Activated naive CD4-positive, alpha-beta T cell treated with anti-CD3 and anti-CD28 coated beads, Interleukin-2, amount 50 U/mL, for 24 hours (primary cell): ENCODE measurements at regions not wholly inside any gene's neighbourhood (a gene's known extent, or its start where the extent isn't known, plus 50 kb on each side); places are given as distances from the start of the nearest gene placed in this dataset.
"Not testable (repeated sequence)": the region's sequence is repeated elsewhere in the genome, so short reads cannot be mapped to it uniquely, and the experiment has no call there.

ENCODE experiments used
- H3K27ac Mint-ChIP-seq: one replicate; pipeline ENCODE4 v1.8.0; 2021; ENCODE audit warnings: mild to moderate bottlenecking, mixed read lengths
- H3K27me3 Mint-ChIP-seq: one replicate; pipeline ENCODE4 v1.8.0; 2021; ENCODE audit warnings: mixed read lengths
- H3K36me3 Mint-ChIP-seq: one replicate; pipeline ENCODE4 v1.8.0; 2021; ENCODE audit warnings: mixed read lengths
- H3K4me1 Mint-ChIP-seq: one replicate; pipeline ENCODE4 v1.8.0; 2021; ENCODE audit warnings: mixed read lengths
- H3K4me3 Mint-ChIP-seq: one replicate; pipeline ENCODE4 v1.8.0; 2021; ENCODE audit warnings: mild to moderate bottlenecking, mixed read lengths
- H3K9me3 Mint-ChIP-seq: one replicate; pipeline ENCODE4 v1.8.0; 2021; ENCODE audit warnings: mixed read lengths

DNA sequence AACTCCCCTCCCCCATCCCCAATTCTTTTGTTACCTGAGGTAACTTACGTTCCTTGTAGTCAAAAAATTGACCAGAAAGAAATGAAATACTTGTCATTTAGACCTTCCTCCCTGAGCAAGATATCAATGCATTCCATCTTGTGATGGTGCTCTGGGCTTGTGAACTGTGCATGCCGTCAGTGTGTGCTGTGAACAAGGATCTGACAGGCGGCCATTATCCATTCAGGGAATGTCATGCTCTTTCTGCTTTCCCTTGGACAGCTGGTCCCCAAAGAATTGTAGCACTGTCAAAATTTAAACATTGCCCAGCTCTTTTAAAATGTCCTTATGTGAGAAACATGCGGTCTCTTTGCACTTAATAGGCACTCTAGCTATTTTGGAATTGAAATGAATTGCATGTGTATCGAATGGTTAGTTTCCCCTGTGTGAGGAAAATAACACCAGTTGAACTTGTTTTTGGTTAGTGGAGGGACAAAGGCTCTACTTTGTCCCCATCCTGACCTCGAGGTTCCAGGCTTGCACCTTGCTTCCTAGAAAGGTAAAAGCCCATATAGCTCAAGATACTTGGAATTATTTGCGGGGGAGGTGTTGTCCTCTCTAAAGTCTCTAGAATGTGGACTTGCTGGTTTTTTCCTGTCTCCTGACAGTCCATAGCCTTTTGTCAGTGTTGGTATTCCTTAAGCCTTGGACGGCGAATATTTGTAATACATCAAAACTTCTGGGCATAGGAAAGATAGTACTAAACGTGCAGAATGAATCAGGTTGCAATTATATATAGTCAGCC lies 350.9 kb downstream of the NUP35 start:
- Mint-ChIP-seq H3K9me3 (peaks cover 4% of the 10 kb centered on the region), H3K4me3 (no peak overlapping the region), H3K36me3 (peaks cover 4% of the 10 kb centered on the region), H3K27ac (no peak overlapping the region), H3K4me1 (no peaks in the 10 kb centered on the region), H3K27me3 (no peaks in the 10 kb centered on the region)

DNA sequence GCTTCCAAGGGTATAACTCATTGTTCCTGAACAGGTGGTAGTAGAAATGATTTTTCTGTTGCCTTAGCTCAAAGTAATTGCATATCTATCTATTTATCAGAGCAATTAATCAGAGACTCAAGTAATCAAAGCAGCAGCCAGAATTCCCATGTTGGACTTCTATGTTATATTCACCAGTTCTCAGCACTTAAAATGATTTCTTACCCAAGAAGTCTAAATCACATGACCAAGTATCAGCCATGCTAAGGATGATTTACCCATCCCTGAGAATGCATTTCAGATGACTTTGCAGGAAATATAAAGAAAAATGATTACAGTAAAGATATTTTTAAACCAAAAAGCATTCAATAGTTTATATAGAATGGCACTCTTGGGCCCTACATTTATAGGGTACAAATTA lies 352.2 kb downstream of the NUP35 start:
- Mint-ChIP-seq H3K4me3 (no peak overlapping the region), H3K4me1 (no peaks in the 10 kb centered on the region), H3K27me3 (no peaks in the 10 kb centered on the region), H3K27ac (no peak overlapping the region), H3K9me3 (no peaks in the 10 kb centered on the region), H3K36me3 (no peaks in the 10 kb centered on the region)

DNA sequence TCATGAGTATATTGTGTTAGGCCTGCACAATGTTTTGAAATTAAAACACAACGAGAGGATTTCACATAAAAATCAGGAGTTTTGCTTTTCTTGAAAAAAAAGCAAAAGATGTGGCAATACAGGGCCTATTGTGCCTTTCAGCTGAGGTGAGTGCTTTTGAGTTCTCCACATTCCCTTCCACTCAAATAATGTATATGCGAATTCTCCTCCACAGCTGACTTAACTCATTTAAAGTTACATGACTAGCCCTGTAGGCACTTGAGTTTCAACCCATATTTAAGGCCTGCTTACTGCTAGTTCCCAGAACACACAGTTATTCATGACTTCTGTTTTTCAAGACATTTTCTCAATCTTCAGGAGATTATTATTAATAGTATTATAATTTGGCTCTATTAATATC lies 353.1 kb downstream of the NUP35 start:
- no peaks in the 10 kb centered on the region for H3K4me1 Mint-ChIP-seq
- H3K9me3 Mint-ChIP-seq = no peaks in the 10 kb centered on the region
- H3K27ac Mint-ChIP-seq = no peak overlapping the region
- H3K36me3 Mint-ChIP-seq = no peaks in the 10 kb centered on the region
- no peak overlapping the region for H3K4me3 Mint-ChIP-seq
- no peaks in the 10 kb centered on the region for H3K27me3 Mint-ChIP-seq

DNA sequence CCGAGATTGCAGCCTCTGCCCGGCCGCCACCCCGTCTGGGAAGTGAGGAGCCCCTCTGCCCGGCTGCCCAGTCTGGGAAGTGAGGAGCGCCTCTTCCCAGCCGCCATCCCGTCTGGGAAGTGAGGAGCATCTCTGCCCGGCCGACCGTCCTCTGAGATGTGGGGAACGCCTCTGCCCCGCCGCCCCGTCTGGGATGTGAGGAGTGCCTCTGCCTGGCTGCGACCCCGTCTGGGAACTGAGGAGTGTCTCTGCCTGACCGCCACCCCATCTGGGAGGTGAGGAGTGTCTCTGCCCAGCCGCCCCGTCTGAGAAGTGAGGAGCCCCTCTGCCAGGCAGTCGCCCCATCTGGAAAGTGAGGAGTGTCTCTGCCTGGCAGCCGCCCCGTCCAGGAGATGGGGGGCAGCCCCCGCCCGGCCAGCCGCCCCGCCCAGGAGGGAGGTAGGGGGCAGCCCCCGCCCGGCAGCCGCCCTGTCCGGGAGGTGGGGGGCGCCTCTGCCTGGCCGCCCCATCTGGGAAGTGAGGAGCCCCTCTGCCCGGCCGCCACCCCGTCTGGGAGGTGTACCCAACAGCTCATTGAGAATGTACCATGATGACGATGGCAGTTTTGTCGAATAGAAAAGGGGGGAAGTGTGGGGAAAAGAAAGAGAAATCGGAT lies 354.8 kb downstream of the NUP35 start:
- H3K27me3 Mint-ChIP-seq, H3K27ac Mint-ChIP-seq, H3K4me3 Mint-ChIP-seq, H3K4me1 Mint-ChIP-seq, H3K36me3 Mint-ChIP-seq, H3K9me3 Mint-ChIP-seq: not testable (repeated sequence)

DNA sequence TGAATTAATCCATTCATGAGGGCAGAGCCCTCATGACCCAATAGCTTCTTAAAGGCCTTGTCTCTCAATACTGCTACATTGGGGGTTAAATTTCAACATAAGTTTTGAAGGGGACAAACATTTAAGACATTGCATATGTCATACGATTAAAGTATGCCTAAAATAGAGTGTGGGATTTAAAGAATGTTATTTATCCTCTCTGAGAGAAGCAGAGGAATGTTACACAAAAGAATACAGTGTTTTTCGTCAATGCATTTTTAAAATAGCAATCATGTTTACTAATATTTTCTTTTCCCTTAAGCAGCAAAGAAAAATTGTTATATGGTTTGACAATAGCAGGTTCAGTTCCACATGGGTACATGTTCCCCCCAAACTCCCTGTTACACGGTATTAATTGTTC lies 363.1 kb downstream of the NUP35 start:
- Mint-ChIP-seq H3K9me3 (peaks cover 4% of the 10 kb centered on the region), H3K4me1 (no peaks in the 10 kb centered on the region), H3K27me3 (no peaks in the 10 kb centered on the region), H3K27ac (no peak overlapping the region), H3K4me3 (no peak overlapping the region), H3K36me3 (no peaks in the 10 kb centered on the region)

DNA sequence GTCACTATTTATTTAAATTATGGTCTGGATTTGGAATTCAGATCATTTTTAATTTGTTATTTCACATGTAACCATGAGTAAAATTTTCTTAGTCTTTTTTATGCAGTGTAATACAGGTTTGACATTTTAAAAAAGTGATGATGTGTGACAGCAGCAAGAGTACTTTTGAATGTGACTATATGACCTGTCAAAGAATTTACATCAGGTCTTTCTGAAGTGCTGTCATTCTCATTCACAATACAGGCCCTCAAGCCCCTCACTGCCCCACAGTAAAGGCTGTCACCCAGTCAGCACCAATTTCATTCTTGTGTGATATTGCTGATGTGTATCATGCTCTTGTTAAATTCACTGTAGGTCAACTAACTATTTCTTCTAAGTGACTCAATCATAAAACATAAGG lies 364.2 kb downstream of the NUP35 start:
- Mint-ChIP-seq H3K9me3 (peaks cover 4% of the 10 kb centered on the region), H3K36me3 (no peaks in the 10 kb centered on the region), H3K27me3 (no peaks in the 10 kb centered on the region), H3K4me1 (no peaks in the 10 kb centered on the region), H3K4me3 (no peak overlapping the region), H3K27ac (no peak overlapping the region)

DNA sequence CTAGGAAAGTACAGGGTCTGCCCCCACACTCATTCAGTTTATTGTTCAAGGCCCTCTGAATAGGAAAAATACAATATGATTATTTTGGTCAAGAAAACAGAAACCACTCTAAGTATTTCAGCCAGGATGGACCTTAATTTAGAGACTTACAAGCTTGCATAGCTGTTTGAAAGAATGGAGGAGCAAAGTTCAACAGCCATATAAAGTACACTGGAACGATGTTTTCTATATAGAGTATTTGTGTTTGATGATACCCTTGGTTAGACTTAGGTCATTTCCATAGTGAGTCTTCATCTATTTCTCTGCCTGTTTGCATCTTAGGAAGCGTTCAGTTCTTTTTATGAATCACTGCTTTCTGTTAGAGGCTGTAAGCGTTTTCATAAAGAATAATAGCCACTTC lies 366.2 kb downstream of the NUP35 start:
- Mint-ChIP-seq H3K4me3 (no peak overlapping the region), H3K27me3 (no peaks in the 10 kb centered on the region)

DNA sequence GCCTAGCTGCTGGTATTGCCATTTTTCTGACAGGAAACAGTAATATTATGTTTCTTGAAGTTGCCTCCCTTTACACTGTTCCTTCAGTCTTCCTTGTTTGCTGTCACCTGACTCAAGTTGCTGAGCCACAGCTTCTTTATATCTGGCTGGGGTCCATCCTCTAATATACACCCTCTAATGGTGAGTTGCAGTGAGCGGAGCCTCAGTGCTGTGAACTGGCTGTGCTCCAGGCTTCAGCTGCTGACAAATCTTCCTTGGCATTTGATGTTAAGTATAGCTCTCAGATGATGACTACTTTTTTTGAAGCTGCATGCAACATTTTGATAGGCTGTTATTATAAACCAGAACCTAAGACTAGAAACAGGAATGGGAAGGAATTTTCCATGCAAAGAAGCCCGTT lies 366.7 kb downstream of the NUP35 start:
- Mint-ChIP-seq H3K9me3 (no peaks in the 10 kb centered on the region), H3K36me3 (no peaks in the 10 kb centered on the region), H3K27me3 (no peaks in the 10 kb centered on the region), H3K4me1 (no peaks in the 10 kb centered on the region), H3K4me3 (no peak overlapping the region), H3K27ac (no peak overlapping the region)

More for the DNA sequence above, 366.2 kb downstream of the NUP35 start:
- no peak overlapping the region for H3K27ac Mint-ChIP-seq
- no peaks in the 10 kb centered on the region for H3K4me1 Mint-ChIP-seq
- H3K36me3 Mint-ChIP-seq = no peaks in the 10 kb centered on the region
- H3K9me3 Mint-ChIP-seq = no peaks in the 10 kb centered on the region

DNA sequence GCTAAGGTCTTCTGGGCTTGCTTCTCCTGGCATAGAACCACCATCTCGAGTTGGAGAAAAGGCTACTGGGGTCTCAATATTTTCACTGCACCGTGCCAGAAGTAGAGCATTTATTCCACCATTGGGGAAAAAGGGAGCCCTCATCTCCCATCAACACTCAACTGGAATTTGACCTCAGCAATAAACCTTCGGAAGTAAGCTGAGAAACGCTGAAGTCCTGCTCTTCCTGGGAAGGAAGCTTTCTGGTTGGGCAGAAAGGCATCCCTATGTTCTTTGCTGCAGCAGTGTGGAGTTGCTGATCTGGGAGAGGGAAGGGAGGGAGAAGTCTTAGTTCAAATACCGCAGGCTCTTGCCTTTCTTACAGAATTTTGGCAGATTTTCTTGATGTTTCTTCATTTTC lies 368.8 kb downstream of the NUP35 start:
- H3K9me3 Mint-ChIP-seq = no peaks in the 10 kb centered on the region

DNA sequence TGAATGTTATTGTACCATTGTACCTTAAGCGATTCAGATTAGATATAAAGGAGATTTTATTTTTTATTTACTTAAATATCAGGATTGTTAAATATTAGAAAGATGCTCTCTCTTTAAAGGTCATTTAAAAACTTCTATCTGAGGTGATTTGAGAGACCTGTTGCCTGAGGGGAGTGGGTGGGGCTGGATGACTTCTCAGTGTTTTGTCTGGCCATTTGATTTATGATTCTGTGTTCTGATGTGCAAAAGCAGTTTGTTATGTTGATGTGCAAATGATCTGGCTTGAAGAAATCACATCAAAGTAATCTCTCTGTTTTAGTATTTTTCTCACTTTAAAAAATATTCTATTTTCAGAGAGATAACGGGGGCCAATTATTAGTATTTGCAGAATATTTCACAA lies 370.8 kb downstream of the NUP35 start:
- H3K27me3 Mint-ChIP-seq = no peaks in the 10 kb centered on the region
- no peak overlapping the region for H3K27ac Mint-ChIP-seq
- H3K4me3 Mint-ChIP-seq = no peak overlapping the region
- no peaks in the 10 kb centered on the region for H3K9me3 Mint-ChIP-seq
- no peaks in the 10 kb centered on the region for H3K36me3 Mint-ChIP-seq
- no peaks in the 10 kb centered on the region for H3K4me1 Mint-ChIP-seq

More for the DNA sequence above, 368.8 kb downstream of the NUP35 start:
- Mint-ChIP-seq H3K27me3 (no peaks in the 10 kb centered on the region), H3K36me3 (no peaks in the 10 kb centered on the region), H3K4me3 (no peak overlapping the region), H3K4me1 (no peaks in the 10 kb centered on the region), H3K27ac (no peak overlapping the region)

DNA sequence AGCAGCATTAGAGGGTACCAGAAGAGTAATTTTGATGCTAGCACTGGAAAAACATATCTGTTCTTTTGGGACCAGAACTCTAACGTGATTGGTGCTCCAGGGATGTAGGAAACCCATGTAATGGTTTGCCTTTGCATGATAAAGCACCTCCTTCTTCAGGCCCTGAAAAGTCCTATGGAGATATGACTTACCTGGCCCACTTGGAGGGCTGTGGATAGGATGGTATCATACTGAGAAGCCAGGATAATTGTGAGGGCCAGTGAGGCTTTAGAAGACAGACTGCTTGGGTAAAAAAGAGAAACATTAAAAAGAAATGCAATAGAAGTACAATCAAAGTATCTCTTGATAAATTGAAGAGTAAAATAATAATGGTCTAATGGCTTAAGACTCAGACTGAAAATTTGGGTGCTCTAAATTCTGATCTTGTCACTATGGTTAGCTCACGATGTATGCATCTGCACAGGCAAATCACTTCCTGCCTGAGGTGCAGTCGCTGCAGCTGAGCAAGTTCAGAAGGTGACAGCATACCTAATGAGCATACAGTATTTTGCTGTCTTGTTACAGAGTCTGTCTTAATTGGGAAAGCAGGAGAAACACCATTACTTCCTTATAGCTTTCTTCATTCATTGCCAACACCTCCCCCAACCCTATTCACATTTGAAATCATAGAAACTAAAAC lies 371.5 kb downstream of the NUP35 start:
- no peaks in the 10 kb centered on the region for H3K36me3 Mint-ChIP-seq

DNA sequence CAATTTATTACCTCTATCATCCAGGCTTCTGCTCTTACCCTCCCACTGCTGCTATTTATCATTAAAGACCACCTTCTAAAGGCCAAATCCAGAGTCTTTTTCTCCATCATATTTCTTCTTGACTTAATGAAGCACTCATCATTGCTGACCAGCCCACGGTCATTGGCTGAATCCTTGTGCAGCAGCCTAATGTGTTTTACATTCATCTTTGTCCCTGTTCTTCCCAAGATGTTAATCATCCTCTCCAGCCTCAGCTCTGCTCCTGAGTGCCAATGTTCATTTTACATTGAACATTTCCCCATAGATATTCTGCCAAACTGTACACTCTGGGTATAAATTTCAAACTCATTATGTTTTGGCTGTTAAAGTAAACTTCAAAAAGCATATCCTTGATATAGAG lies 373.6 kb downstream of the NUP35 start:
- Mint-ChIP-seq H3K4me1 (no peaks in the 10 kb centered on the region), H3K9me3 (peaks cover 4% of the 10 kb centered on the region), H3K27me3 (no peaks in the 10 kb centered on the region), H3K4me3 (no peak overlapping the region), H3K36me3 (no peaks in the 10 kb centered on the region), H3K27ac (no peak overlapping the region)

More for the DNA sequence above, 371.5 kb downstream of the NUP35 start:
- H3K4me3 Mint-ChIP-seq = no peak overlapping the region
- H3K27ac Mint-ChIP-seq = no peak overlapping the region
- no peaks in the 10 kb centered on the region for H3K27me3 Mint-ChIP-seq
- H3K9me3 Mint-ChIP-seq = no peaks in the 10 kb centered on the region
- H3K4me1 Mint-ChIP-seq = no peaks in the 10 kb centered on the region

DNA sequence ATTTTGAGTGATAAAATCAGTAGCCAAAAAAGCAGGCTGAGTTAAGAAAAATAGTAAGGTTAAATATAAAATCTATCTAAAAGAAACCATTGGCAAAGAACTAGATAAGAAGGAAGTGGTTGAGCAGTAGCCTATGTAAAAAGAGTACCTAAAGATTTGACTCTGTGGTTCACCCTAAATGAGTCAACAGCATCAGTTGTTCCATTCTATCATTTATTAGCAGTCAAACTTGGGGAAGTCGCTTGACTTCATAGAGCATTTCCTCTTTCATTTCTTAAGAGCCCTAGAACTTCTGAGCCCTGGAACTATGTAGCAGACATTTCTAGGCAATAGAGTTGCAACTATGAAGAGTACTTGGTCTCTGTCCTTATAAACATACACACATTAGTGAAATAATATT lies 381.7 kb downstream of the NUP35 start:
- H3K36me3 Mint-ChIP-seq = peaks cover 2% of the 10 kb centered on the region
- H3K9me3 Mint-ChIP-seq = peaks cover 29% of the 10 kb centered on the region
- H3K4me3 Mint-ChIP-seq = no peak overlapping the region
- no peaks in the 10 kb centered on the region for H3K27me3 Mint-ChIP-seq
- no peaks in the 10 kb centered on the region for H3K4me1 Mint-ChIP-seq
- no peak overlapping the region for H3K27ac Mint-ChIP-seq

DNA sequence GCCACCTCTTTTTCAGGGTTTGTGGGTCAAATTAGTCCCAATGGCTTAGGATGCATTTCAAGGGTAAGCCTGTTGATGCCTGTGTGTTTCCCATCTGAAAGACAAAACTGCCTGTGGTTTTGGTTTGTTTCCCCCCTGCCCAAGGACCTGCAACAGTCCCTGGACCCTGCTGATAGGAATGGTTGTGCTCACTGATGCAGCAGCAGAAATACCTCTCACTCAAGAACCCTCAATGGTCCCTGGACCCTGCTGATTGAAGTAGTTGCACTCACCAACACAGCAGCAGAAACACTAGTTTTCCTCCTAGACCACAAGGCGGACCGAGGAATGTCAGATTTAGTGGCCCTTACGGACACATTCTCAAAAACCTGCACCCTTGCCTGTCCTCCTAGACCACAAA lies 386.9 kb downstream of the NUP35 start:
- Mint-ChIP-seq H3K27ac (no peak overlapping the region), H3K27me3 (no peaks in the 10 kb centered on the region), H3K9me3 (peaks cover 14% of the 10 kb centered on the region), H3K36me3 (peaks cover 2% of the 10 kb centered on the region), H3K4me1 (no peaks in the 10 kb centered on the region), H3K4me3 (no peak overlapping the region)

DNA sequence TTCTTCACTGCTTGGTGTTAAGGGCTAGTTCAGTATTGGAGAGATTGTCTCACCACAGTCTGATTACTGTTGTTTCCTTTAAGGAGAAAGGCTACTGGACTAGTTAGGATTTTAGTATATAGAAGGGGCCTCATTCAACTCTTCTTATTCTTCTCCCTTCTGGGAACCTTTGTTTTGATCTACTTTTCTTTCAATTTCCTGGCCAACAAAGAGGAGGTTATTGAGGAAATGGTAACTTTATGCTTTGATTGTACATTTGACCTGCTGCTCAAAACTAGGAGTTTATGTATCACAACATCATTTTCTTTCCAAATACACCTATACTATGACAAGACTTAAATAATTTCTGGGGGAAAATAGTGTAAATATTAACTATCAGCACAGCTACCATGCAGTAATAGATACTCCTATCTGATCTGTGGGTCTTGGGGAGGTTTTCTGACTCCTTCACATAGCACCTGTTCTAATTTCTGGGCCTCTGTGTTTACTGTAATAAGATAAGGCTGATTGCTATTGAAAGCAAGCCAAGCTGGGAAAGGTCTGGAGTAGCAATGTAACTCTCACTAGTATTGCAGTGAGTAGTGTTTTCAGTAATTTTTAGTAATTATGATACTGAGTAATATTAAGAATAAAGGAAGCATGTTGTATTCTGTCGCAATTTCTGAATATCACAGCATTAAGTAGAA lies 395.3 kb downstream of the NUP35 start:
- H3K27ac Mint-ChIP-seq = no peak overlapping the region
- H3K4me3 Mint-ChIP-seq = no peak overlapping the region
- no peaks in the 10 kb centered on the region for H3K27me3 Mint-ChIP-seq
- H3K36me3 Mint-ChIP-seq = no peaks in the 10 kb centered on the region
- H3K9me3 Mint-ChIP-seq = no peaks in the 10 kb centered on the region
- H3K4me1 Mint-ChIP-seq = no peaks in the 10 kb centered on the region

DNA sequence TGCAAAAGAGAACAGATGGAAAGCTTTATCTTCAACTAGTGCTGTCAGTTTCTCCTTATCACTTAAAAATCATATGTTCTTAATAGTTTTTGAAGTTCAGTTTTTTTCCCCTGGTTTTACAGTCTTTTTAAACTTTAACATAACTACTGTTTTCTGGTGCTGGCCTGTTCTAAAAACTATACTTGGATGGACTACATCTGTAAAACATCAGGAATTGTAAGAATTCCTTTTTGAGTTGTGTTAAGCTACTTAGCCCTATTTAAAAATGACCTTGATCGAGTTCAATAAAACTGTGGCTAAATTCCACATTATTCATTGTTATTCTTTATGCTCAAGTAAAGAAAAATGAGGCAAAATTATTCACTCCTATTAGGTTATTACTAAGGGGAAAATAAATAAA lies 397.7 kb downstream of the NUP35 start:
- H3K27me3 Mint-ChIP-seq = no peaks in the 10 kb centered on the region
- H3K27ac Mint-ChIP-seq = no peak overlapping the region
- H3K36me3 Mint-ChIP-seq = no peaks in the 10 kb centered on the region
- no peaks in the 10 kb centered on the region for H3K9me3 Mint-ChIP-seq
- no peaks in the 10 kb centered on the region for H3K4me1 Mint-ChIP-seq
- H3K4me3 Mint-ChIP-seq = no peak overlapping the region
